Uterus (tissue), 2 donors: ENCODE measurements at regions not wholly inside any gene's neighbourhood (a gene's known extent, or its start where the extent isn't known, plus 50 kb on each side); places are given as distances from the start of the nearest gene placed in this dataset.

Experiments
- CTCF ChIP-seq, 4 experiments: fragments of 200-600 bp in 2 of 4; fragments of 450-650 bp in 2 of 4; sonication (generic) in 2 of 4; IDR thresholded peaks; one replicate each; pipeline ENCODE4 v1.5.1; 2016 to 2019; ENCODE audit warnings: antibody characterized with exemption in 4 of 4, mild to moderate bottlenecking in 2 of 4, moderate library complexity in 1 of 4
- POLR2A ChIP-seq, 2 donors: fragments of 450-650 bp; IDR thresholded peaks; one replicate each; pipeline ENCODE4 v1.6.1; 2016; ENCODE audit warnings: antibody characterized with exemption in 2 of 2, mild to moderate bottlenecking in 1 of 2, moderate library complexity in 1 of 2

DNA sequence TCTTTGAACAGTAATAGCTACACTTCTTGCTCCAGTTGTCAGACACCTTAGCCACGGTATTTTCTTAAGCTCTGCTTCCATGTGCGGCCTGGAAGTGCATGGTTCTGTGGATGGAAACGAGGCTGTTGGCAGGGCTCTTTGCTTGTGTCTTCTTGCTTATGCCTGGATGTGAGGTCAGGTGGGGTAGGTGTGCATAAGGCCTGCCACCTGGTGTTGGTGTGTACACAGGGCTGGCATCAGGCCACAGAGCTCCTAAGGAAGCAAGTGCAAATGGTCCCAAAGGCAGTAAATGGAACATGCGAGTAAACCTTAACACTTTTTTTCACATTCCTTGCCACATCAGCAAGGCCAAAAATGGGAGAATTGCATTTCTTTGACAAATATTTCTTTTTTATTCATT is 158.1 kb upstream of the GMDS start:
- TF ChIP-seq CTCF (IDR thresholded peaks at IDR 0.05): no peak
- TF ChIP-seq POLR2A (IDR thresholded peaks at IDR 0.05): no peak
